Panc1 (cell line): ENCODE measurements at regions not wholly inside any gene's neighbourhood (a gene's known extent, or its start where the extent isn't known, plus 50 kb on each side); places are given as distances from the start of the nearest gene placed in this dataset.

Experiments used
- ATAC-seq: fragments of 200-7000 bp; cut with Tn5 transposase; 2 replicates; pipeline ENCODE4 v1.9.1; 2020; ENCODE audit warnings: mild to moderate bottlenecking, moderate library complexity
- BruUV-seq: library from RNA; stranded (reverse); fragments of 400-500 nt; replicated peaks from 2 replicates; lab custom pipeline; 2021; lab: Mats Ljungman, UMichigan
- CTCF ChIA-PET: fragments of 300-600 bp; sonication (Branson Sonifier 250); formaldehyde crosslinking; loops from one replicate; lab custom pipeline; 2022; ENCODE audit warnings: antibody characterized with exemption; lab: Charles Lee
- POLR2A ChIA-PET: fragments of 300-600 bp; sonication (Branson Sonifier 250); formaldehyde crosslinking; loops from one replicate; lab custom pipeline; 2022; ENCODE audit warnings: antibody characterized with exemption; lab: Charles Lee
- DNase-seq: peaks from one replicate; pipeline ENCODE4 v3.0.0-alpha.2; 2010; ENCODE audit warnings: low read depth, low spot score
- H3K27ac ChIP-seq: 2 replicates; pipeline ENCODE4 v1.5.1; 2011; ENCODE audit warnings: mild to moderate bottlenecking, low read length, inconsistent platforms
- H3K27me3 ChIP-seq: fragments of 200-500 bp; sonication (Bioruptor generic); 2 replicates; pipeline ENCODE4 v1.6.0; 2014; ENCODE audit warnings: low read length, inconsistent platforms; ENCODE audit not compliant: control insufficient read depth, insufficient read depth
- H3K36me3 ChIP-seq: fragments of 200-500 bp; sonication (Bioruptor generic); 2 replicates; pipeline ENCODE4 v1.5.1; 2014; ENCODE audit warnings: inconsistent platforms, mild to moderate bottlenecking, low read length, moderate library complexity; ENCODE audit not compliant: control insufficient read depth, insufficient read depth
- H3K4me1 ChIP-seq: 2 replicates; pipeline ENCODE4 v1.5.1; 2011; ENCODE audit warnings: inconsistent platforms, mild to moderate bottlenecking, low read length, moderate library complexity; ENCODE audit not compliant: control insufficient read depth, insufficient read depth
- H3K4me3 ChIP-seq, 2 experiments: 2 replicates each; pipeline ENCODE4 v1.5.1; 2011 to 2012; ENCODE audit warnings: low read depth in 2 of 2, low read length in 2 of 2, mild to moderate bottlenecking in 2 of 2, inconsistent platforms in 1 of 2, moderate library complexity in 1 of 2
- H3K9me3 ChIP-seq: fragments of 200-500 bp; sonication (Bioruptor generic); 2 replicates; pipeline ENCODE4 v1.5.1; 2014; ENCODE audit warnings: low read depth, mild to moderate bottlenecking, inconsistent platforms, low read length, moderate library complexity; ENCODE audit not compliant: control insufficient read depth, insufficient read depth
- POLR2AphosphoS5 ChIP-seq: IDR thresholded peaks from 2 replicates; pipeline ENCODE4 v1.6.1; 2012; ENCODE audit warnings: mild to moderate bottlenecking, low read depth, low read length, moderate library complexity
- SIN3A ChIP-seq: IDR thresholded peaks from 2 replicates; pipeline ENCODE4 v1.6.1; 2012; ENCODE audit warnings: low read depth, mild to moderate bottlenecking, low read length, moderate library complexity, borderline replicate concordance; ENCODE audit not compliant: insufficient read depth
- TCF7L2 ChIP-seq: IDR thresholded peaks from 2 replicates; pipeline ENCODE4 v1.6.1; 2011; ENCODE audit warnings: mild to moderate bottlenecking, low read depth, low read length, inconsistent platforms
- in situ Hi-C: cut with HindIII; loops from 2 replicates; pipeline ENCODE4 v1.10.0; 2016; ENCODE audit warnings: low sequenced_read_pairs, low pct_unique_long_range_greater_than_20kb
- intact Hi-C: fragments of 100-400 bp; cut with micrococcal nuclease; formaldehyde crosslinking; loops from one replicate; pipeline ENCODE4 v1.10.0; 2022; ENCODE audit not compliant: unreplicated experiment
- TF ChIP-seq, protein P1 (sequence below): fragments of 450-650 bp; IDR thresholded peaks from 2 replicates; pipeline ENCODE4 v1.5.1; 2017; ENCODE audit warnings: mild to moderate bottlenecking
- TF ChIP-seq, protein P2 (sequence below), 2 experiments: IDR thresholded peaks; 2 replicates each; pipeline ENCODE4 v1.6.1; 2011 to 2012; ENCODE audit warnings: low read depth in 2 of 2, control low read depth in 1 of 2, low read length in 1 of 2, mild to moderate bottlenecking in 1 of 2, moderate library complexity in 1 of 2; ENCODE audit not compliant: insufficient read depth in 1 of 2

DNA sequence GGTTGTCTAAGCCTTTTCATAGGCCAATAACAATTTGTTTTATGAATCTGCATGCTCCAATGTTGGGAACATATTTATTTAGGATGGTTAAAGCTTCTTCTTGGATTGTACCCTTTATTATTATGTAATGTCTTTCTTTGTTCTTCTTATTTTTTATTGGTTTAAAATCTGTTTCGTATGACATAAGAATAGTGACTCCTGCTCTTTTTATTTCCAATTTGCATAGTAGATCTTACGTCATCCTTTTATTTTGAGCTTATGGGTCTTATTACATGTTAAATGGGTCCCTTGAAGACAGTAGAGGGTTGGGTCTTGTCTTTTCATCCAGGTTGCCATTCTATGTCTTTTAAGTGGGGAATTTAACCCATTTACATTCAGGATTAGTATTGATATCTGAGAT, 561.9 kb upstream of the GHITM start:
- no TSS peak for BruUV-seq
- H3K4me3 ChIP-seq = no peak overlapping the region
- POLR2A ChIA-PET = no interaction called here
- CTCF ChIA-PET = no interaction called here
- DNase-seq (no peak), ATAC-seq (no peak)
- H3K9me3 ChIP-seq = no peaks in the 10 kb centered on the region
- intact Hi-C loops (no loop called here), in situ Hi-C loops (no loop called here)
- no peaks in the 10 kb centered on the region for H3K36me3 ChIP-seq
- H3K27me3 ChIP-seq = no peaks in the 10 kb centered on the region
- H3K27ac ChIP-seq = no peak overlapping the region
- H3K4me1 ChIP-seq = no peaks in the 10 kb centered on the region
- TF ChIP-seq, protein P1, sequence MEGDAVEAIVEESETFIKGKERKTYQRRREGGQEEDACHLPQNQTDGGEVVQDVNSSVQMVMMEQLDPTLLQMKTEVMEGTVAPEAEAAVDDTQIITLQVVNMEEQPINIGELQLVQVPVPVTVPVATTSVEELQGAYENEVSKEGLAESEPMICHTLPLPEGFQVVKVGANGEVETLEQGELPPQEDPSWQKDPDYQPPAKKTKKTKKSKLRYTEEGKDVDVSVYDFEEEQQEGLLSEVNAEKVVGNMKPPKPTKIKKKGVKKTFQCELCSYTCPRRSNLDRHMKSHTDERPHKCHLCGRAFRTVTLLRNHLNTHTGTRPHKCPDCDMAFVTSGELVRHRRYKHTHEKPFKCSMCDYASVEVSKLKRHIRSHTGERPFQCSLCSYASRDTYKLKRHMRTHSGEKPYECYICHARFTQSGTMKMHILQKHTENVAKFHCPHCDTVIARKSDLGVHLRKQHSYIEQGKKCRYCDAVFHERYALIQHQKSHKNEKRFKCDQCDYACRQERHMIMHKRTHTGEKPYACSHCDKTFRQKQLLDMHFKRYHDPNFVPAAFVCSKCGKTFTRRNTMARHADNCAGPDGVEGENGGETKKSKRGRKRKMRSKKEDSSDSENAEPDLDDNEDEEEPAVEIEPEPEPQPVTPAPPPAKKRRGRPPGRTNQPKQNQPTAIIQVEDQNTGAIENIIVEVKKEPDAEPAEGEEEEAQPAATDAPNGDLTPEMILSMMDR = no peak
- TF ChIP-seq, protein P2, sequence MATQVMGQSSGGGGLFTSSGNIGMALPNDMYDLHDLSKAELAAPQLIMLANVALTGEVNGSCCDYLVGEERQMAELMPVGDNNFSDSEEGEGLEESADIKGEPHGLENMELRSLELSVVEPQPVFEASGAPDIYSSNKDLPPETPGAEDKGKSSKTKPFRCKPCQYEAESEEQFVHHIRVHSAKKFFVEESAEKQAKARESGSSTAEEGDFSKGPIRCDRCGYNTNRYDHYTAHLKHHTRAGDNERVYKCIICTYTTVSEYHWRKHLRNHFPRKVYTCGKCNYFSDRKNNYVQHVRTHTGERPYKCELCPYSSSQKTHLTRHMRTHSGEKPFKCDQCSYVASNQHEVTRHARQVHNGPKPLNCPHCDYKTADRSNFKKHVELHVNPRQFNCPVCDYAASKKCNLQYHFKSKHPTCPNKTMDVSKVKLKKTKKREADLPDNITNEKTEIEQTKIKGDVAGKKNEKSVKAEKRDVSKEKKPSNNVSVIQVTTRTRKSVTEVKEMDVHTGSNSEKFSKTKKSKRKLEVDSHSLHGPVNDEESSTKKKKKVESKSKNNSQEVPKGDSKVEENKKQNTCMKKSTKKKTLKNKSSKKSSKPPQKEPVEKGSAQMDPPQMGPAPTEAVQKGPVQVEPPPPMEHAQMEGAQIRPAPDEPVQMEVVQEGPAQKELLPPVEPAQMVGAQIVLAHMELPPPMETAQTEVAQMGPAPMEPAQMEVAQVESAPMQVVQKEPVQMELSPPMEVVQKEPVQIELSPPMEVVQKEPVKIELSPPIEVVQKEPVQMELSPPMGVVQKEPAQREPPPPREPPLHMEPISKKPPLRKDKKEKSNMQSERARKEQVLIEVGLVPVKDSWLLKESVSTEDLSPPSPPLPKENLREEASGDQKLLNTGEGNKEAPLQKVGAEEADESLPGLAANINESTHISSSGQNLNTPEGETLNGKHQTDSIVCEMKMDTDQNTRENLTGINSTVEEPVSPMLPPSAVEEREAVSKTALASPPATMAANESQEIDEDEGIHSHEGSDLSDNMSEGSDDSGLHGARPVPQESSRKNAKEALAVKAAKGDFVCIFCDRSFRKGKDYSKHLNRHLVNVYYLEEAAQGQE (IDR thresholded peaks at IDR 0.05; ENCODE audit: insufficient read depth in 1 of 2, low read depth in 2 of 2, low read length in 1 of 2) = no peak
- TF ChIP-seq TCF7L2 (no peak), SIN3A (no peak), POLR2AphosphoS5 (no peak)

DNA sequence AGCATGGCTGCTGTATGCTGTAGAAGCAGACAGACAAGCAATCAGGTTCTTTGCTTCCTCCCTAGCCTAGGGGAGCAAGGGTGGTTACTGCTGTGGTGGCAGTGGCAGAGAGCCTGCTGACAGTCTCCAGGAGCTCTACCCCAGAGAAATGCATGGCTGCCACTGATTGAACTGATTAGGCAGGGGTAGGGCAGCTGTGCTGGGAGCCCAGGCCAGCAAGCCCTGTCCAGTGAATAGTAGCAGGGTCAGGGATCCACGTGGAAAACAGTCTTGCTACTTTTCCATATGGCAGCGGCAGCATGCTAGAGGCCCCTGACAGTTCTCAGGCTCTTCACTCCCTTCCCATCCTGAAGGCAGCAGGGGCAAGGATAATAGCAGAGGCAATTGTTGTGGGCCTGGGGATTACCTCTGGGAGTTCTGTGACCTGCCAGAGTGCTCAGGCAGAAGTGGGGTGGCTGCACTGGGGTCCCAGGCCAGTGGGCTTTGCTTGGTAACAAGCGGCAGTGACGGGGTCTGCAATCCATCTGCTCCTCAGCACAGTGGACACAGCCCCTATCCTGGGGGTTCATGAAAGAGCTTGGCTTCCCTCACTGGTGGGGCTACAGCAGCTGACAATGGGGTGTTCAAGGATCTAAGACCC, 558.8 kb upstream of the GHITM start:
- no peaks in the 10 kb centered on the region for H3K36me3 ChIP-seq
- H3K27me3 ChIP-seq = no peaks in the 10 kb centered on the region
- ChIA-PET POLR2A (no interaction called here), CTCF (no interaction called here)
- H3K4me1 ChIP-seq = no peaks in the 10 kb centered on the region
- DNase-seq = no peak
- no TSS peak for BruUV-seq
- no peak overlapping the region for H3K4me3 ChIP-seq
- H3K27ac ChIP-seq = no peak overlapping the region
- intact Hi-C loops = no loop called here
- in situ Hi-C loops = no loop called here
- ATAC-seq = no peak
- H3K9me3 ChIP-seq = no peaks in the 10 kb centered on the region
- no peak for TF ChIP-seq POLR2AphosphoS5
- TF ChIP-seq TCF7L2 = no peak
- no peak for TF ChIP-seq SIN3A
- TF ChIP-seq, protein P1 = no peak
- TF ChIP-seq, protein P2 (IDR thresholded peaks at IDR 0.05; ENCODE audit: insufficient read depth in 1 of 2, low read depth in 2 of 2, low read length in 1 of 2) = no peak
